Astrocyte of the spinal cord (primary cell): ENCODE measurements at regions not wholly inside any gene's neighbourhood (a gene's known extent, or its start where the extent isn't known, plus 50 kb on each side); places are given as distances from the start of the nearest gene placed in this dataset.

ENCODE experiments used
- DNase-seq: peaks from one replicate; pipeline ENCODE4 v3.0.0; 2011; ENCODE audit warnings: low read depth, low spot score
- H3K4me3 ChIP-seq: 2 replicates; pipeline ENCODE4 v1.5.1; 2011; ENCODE audit warnings: low read depth, mild to moderate bottlenecking, low read length, moderate library complexity
- in situ Hi-C: cut with HindIII; loops from 2 replicates; pipeline ENCODE4 v1.10.0; 2017; ENCODE audit warnings: low sequenced_read_pairs
- TF ChIP-seq, protein P1 (sequence below): IDR thresholded peaks from 2 replicates; pipeline ENCODE4 v1.5.1; 2012; ENCODE audit warnings: low read depth, mild to moderate bottlenecking, low read length, inconsistent platforms

DNA sequence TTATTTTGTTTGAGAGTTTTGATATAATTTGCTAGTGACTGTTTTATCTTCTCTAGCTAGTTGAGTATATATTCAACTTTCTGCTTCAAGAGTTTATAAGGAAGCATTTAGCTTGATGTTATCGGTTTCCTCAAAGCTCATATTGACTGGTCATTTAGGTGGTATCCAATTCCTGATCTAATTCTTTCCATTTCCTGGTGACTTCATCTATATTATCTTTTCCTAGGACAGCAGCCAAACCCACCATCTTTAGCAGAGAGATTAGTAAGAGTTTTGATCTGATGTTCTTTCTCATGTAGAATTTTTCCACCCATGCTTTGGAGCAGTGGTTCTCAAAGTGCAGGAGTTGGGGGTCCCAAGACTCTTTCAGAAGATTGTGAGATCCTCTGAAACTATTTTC, 148.6 kb upstream of the STT3B start:
- peak; percentile 38 for DNase-seq
- in situ Hi-C loops: no loop called here
- H3K4me3 ChIP-seq: no peak overlapping the region
- TF ChIP-seq, protein P1, sequence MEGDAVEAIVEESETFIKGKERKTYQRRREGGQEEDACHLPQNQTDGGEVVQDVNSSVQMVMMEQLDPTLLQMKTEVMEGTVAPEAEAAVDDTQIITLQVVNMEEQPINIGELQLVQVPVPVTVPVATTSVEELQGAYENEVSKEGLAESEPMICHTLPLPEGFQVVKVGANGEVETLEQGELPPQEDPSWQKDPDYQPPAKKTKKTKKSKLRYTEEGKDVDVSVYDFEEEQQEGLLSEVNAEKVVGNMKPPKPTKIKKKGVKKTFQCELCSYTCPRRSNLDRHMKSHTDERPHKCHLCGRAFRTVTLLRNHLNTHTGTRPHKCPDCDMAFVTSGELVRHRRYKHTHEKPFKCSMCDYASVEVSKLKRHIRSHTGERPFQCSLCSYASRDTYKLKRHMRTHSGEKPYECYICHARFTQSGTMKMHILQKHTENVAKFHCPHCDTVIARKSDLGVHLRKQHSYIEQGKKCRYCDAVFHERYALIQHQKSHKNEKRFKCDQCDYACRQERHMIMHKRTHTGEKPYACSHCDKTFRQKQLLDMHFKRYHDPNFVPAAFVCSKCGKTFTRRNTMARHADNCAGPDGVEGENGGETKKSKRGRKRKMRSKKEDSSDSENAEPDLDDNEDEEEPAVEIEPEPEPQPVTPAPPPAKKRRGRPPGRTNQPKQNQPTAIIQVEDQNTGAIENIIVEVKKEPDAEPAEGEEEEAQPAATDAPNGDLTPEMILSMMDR: no peak

DNA sequence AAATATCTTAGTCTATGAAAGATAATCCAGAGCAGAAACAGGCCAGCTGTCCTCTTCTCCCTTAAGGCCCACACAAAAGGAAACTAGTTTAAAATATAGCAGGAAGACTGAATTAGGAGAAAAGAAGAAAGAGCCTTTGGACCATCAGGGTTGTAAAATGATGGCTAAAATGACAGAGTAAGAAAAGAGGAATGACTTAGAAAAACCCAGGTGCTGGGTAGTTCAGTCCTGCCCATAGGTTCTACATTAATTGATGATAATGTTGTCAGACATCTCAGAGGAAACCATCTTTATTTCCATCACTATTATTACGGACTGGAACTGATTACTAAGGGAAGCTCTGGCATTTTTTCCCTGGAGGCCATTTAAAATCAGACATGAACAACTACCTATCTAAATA, 142.8 kb upstream of the STT3B start:
- no peak for DNase-seq
- no peak overlapping the region for H3K4me3 ChIP-seq
- TF ChIP-seq, protein P1: no peak
- in situ Hi-C loops: no loop called here

DNA sequence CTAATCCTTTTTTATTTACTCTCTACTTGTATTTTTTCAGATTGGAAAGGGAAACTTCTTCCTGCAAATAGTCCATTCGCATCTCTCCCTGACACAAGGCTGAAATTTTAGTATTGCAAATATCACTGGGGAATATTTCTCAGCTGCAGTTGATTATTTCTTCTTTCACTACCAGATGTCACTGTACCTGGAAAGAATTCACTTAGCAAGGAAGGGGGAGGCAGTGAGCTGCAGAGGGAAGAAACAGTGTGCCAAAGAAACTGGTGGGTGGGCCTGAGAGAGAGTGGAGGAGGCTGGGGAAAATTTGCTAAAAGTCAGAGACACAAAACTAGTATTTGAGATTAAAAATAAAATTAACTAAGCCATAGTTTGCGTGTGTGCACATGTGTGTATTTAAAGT, 142.3 kb upstream of the STT3B start:
- TF ChIP-seq, protein P1: no peak
- DNase-seq: no peak
- no peak overlapping the region for H3K4me3 ChIP-seq
- in situ Hi-C loops: no loop called here

DNA sequence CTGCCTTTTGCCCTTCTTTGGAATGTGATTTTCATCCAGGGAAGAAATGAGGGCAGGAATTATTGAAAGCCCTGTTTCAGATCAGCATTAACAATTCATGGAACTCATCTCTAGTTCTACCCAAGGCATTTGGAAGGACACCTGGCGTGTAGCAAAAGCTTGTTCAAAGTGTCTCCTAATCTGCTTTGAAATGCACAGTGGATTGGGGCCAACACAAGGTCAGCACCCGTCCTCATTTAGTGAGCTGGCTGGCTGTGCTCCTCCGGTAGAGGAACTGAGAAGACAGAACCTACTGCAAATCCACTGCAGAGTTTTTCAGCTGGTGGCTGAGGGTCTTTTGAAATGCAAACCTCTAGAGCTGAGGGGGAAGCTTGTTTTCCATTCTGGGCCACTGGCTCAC, 141.6 kb upstream of the STT3B start:
- in situ Hi-C loops: no loop called here
- DNase-seq: no peak
- no peak overlapping the region for H3K4me3 ChIP-seq
- TF ChIP-seq, protein P1: no peak

DNA sequence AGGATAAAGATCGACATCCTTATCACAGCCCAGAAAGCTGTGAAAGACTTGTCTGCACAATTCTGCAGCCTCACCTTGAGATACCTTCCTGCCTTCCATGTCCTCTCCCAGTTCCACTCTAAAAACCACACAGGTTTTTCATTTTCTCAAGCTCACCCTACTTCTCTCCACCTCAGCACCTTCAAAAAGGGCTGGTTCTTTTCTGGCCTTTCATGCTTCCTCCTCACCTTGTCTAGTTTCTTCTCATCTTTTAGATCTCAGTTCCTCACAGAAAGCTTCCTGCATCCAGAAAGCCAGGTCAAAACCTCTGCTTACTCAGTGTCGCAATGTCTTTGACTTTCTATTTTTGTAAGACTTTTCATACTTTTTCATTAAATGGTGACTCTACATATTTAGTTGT, 140.2 kb upstream of the STT3B start:
- TF ChIP-seq, protein P1: no peak
- H3K4me3 ChIP-seq: no peak overlapping the region
- DNase-seq: no peak
- in situ Hi-C loops: no loop called here

DNA sequence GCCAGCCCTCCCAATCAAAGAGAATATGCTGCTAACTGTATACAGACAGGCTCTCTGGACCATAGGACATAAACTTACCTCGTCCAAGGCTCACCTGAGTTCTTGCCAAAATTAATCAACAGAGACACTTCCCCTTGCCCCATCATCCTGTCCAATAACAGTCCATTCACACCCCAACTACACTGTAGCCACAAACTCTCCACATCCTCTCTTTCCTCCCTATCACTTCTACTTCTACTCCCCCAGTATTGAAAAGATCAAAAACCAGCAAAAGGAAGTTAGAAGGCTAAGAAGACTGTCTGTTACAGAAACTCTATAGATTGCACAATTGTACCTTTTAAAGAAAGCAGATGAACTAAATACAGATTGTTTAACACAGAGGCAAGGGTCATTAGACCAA, 133.5 kb upstream of the STT3B start:
- no peak for DNase-seq
- TF ChIP-seq, protein P1: no peak
- in situ Hi-C loops: no loop called here
- H3K4me3 ChIP-seq: no peak overlapping the region

DNA sequence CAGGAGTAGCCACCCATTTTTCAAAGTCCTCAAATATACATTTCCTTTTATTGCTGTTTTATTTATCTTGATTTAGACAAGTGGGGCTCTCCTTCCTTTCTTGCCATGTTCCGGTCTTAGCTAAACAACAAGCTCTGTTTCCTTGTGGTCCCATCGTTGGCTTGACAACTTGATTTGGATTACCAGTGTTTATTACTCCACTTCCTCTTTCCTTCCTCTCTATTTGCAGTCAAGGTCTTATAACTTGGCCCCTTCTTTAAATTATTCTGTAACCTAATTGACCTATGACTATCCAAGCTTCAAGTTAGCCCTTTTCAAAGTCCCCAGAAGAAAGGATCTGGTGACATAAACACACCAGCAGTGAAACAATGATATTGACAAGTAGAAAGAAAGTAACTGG, 130.6 kb upstream of the STT3B start:
- no peak for DNase-seq
- in situ Hi-C loops: no loop called here
- no peak overlapping the region for H3K4me3 ChIP-seq
- TF ChIP-seq, protein P1: no peak
